GM12872 (cell line): ENCODE measurements at regions not wholly inside any gene's neighbourhood (a gene's known extent, or its start where the extent isn't known, plus 50 kb on each side); places are given as distances from the start of the nearest gene placed in this dataset.

ENCODE experiments used
- CTCF ChIP-seq: IDR thresholded peaks from 3 replicates; pipeline ENCODE4 v1.5.1; 2011; ENCODE audit warnings: low read depth, mild to moderate bottlenecking, low read length, moderate library complexity; ENCODE audit not compliant: insufficient read depth

GRCh38 chr15:70442211-70442610, 321.1 kb downstream of the UACA start:
- TF ChIP-seq CTCF: no peak

- TF ChIP-seq CTCF: no peak
These were observed 322.8 kb downstream of the UACA start for GRCh38 chr15:70440416-70441138.

GRCh38 chr15:70439880-70440279, 323.5 kb downstream of the UACA start:
- TF ChIP-seq CTCF: no peak

- no peak for TF ChIP-seq CTCF
These were observed 324.0 kb downstream of the UACA start for GRCh38 chr15:70439304-70439877.

GRCh38 chr15:70438776-70439175, 324.6 kb downstream of the UACA start:
- TF ChIP-seq CTCF: no peak

GRCh38 chr15:70437882-70438451, 325.4 kb downstream of the UACA start:
- TF ChIP-seq CTCF: no peak

- no peak for TF ChIP-seq CTCF
These were observed 326.3 kb downstream of the UACA start for GRCh38 chr15:70437089-70437488.
